GM19239 (cell line): ENCODE measurements at regions not wholly inside any gene's neighbourhood (a gene's known extent, or its start where the extent isn't known, plus 50 kb on each side); places are given as distances from the start of the nearest gene placed in this dataset.

ENCODE experiments used
- DNase-seq: peaks from one replicate; pipeline ENCODE4 v3.0.0; 2011; ENCODE audit warnings: low spot score; ENCODE audit not compliant: insufficient read length
- FAIRE-seq: peaks from 2 replicates; lab custom pipeline; 2011; peaks lifted over from hg19 to GRCh38; lab: Jason Lieb, UNC

DNA sequence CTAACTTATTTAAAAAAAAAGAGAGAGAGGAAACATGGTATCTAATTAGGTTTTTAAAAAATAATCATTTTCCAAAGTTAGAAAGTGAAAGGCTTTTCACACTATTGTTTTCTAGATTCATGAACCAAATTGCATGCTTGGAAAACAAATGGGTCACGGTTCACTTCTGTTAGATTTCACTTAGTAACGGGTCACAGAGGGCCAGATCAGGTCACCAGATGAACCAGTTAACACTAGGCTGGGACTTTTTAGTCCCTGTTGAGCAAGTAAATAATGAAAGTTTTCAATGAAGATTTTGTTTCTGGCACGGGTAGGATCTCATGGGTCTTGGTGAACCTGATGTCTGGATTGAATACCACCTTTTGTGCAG lies 207.2 kb upstream of the RFX3 start:
- no peak for DNase-seq
- no peak for FAIRE-seq

DNA sequence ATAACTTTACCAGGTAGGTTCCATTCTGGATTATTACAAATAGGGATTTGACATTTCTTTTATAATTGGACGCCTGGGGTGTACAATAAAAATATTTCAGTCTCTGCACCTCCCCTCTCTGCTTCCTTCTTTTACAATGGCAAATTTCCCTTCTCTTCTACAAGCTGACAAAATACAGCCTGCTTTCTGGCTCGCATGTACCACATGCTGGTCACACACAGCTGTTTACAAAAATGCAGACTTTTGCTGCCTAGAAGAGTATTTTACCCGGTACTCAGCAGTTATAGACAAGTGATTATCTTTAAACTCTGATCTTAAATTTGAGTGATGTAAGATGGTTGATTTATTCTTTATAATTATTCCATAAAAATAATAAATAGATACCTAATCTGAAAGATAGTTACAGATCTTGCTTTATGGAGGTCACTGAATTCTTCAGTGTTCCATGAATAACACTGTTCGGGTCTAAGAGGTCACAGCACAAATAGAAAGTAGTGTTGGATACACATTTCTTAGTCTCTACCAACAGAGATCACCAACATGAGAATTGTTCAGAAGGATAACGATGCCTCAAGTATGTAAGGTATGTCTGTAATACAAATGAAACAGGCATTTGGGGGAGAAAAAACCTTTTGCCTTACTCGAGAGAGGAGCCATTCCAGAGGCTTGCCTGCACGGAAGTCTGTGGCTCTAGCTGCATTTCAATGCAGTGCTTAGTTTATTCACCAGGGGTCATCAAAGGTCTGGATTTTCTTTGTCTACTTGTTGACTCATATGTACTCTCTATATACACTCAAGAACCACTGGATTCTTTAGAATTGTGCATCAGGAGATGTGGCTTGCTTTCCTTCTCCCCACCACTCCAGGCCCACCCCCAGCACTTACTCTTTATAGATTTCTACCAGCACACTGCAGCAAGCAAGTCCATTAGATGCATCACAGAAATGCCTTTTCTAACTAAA lies 206.6 kb upstream of the RFX3 start:
- FAIRE-seq (peak; percentile 97), DNase-seq (peak; percentile 65)

DNA sequence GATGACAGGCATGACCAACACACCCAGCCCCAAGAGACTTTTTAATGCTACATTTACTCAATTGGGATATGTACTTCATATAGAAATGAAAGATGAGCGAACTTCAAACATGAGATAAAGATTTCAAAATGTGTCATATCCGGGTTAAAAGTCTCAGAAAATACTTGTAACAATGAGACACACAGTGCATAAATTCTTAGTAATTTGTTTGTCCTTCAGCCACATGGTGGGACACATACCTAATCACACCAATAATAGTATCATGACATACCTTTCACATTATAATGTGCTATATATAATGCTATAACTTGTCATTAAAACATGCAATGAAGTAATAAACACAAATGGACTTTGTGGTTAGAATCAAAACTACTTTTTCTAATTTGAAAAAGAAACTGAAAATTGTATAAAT lies 204.7 kb upstream of the RFX3 start:
- FAIRE-seq = no peak
- no peak for DNase-seq

DNA sequence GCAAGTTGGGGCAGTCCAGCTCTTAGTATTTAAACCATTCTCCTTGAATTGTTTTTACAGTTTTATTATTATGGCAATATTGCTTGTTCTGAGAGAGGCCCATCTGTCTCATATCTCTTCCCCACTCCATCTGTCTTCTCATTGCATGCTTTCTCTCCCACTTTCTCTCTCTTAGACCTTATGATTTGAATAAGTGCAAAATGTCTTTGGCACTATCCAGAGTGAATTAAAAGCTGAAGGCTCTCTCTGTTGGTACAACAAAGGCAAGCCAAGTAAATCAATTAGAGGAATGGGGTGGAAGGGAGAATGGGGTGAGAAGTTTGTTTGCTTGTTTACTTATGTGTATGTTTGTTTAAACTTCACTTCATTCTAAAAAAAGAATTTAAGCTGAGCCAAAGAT lies 195.3 kb upstream of the RFX3 start:
- FAIRE-seq (no peak), DNase-seq (no peak)

DNA sequence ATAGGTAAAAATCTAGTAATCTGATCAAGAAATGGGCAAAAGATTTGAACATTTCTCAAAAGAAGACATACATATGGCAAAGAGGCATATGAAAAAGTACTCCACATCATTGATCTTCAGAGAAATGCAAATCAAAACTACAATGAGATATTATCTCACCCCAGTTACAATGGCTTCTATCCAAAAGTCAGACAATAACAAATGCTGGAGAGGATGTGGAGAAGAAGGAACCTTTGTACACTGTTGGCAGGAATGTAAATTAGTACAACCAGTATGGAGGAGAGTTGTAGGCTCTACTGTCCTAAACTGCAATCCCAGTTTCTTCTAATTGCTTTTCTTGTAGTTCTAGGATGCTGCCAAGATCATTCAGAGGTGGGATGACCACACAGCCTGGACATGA lies 193.5 kb upstream of the RFX3 start:
- no peak for DNase-seq
- FAIRE-seq = no peak

DNA sequence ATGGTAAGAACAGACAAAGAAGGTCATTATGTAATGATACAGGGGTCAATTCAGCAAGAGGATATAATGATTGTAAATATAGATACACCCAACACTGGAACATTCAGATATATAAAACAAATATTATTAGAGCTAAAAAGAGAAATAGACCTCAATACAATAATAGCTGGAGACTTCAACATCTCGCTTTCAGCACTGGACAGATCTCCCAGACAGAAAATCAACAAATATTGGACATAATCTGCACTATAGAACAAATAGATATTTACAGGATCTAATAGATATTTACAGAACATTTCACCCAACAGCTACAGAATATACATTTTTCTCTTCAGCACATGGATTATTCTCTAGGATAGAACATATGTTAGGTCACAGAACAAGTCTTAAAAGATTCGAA lies 190.6 kb upstream of the RFX3 start:
- FAIRE-seq (no peak), DNase-seq (no peak)

DNA sequence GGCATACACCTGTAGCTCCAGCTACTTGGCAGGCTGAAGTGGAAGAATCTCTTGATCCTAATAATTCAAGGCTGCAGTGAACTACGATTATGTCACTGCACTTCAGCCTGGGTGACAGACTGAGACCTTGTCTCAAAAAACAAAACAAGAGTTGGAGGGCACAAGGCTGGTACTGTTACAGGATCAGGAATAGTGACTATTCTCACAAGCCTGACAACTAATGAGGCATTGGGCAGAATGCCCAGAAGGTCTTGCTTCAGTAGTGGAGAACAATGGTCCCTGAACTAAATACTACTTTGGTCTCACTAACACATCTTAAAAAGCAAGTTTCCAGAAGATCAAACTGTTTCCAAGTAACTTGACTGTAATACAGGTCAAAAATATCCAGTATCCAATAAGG lies 182.9 kb upstream of the RFX3 start:
- no peak for DNase-seq
- FAIRE-seq = no peak

DNA sequence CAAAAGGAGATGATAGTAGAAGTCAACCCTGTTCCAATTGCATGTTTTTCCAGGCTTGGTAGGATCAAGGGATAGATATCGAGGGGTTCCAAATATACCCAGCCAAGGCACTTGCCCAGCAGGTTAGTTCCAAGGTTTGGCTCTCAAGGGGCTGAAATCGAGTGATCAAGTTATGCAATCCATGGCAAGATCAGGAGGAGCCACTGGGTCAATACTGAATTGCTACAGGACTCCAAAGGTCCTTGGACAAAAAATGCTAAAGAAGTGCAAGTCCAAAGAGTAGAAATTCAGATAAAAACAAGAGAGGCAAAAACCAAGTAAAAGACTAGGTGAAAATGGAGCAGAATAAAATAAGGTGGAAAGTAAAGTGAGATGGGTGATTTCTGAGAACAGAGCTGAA lies 179.1 kb upstream of the RFX3 start:
- no peak for DNase-seq
- FAIRE-seq = no peak

DNA sequence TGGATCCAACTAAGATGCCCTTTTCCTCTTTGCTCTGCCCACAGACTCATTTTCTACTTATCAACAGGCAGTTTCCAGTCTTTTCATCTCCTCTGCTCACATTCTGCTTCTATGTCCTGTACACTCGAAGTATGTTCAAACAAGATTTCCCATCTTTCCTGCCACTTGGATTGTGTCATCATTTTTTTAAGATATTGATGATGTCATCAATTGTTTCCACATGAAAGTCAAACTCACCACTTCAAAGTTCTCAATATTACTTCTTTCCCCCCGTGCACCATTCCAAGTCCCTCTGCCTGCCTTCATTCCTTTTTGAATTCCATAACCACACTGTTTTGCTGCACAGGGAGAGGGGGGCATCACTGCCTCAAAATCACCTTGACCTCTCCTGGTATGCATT lies 175.0 kb upstream of the RFX3 start:
- FAIRE-seq = no peak
- DNase-seq = no peak

DNA sequence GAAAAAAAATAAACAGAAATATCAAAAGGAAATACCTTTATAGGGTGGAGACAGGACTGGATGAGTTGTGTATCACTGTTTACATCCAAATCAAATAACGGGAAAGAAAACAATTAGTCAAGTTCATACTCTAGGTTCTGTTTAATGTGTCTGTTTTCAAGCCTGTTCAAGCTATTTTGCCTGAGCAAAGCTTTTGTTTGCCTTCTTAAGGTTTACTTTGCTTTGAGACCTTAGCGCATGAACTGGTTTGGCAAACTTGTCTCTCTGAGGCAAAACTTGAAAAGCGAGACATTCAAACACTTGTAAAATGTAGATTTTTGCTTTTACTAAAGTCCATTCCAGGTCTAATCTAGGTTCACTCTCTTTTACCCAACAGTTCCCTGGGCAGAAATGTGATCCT lies 174.1 kb upstream of the RFX3 start:
- FAIRE-seq = no peak
- DNase-seq = no peak

DNA sequence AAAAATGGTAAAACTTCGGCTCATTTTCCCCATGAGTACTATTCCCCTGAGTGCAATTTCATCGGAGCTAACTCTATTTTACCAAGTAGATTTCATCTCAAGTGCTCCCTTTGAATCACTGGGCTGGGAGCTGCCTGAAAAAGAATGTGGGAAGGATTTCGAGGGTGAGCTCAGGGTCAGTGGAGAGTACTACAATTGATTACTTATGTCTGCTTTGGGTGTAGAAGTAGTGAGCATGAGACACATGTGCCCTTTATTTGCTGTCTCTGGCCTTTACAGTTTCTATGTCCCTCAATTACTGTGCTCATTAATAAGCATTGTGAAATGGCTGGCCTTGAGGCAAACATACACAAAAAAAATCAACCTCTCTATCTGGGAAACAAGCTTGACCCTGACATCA lies 172.7 kb upstream of the RFX3 start:
- DNase-seq (no peak), FAIRE-seq (no peak)

DNA sequence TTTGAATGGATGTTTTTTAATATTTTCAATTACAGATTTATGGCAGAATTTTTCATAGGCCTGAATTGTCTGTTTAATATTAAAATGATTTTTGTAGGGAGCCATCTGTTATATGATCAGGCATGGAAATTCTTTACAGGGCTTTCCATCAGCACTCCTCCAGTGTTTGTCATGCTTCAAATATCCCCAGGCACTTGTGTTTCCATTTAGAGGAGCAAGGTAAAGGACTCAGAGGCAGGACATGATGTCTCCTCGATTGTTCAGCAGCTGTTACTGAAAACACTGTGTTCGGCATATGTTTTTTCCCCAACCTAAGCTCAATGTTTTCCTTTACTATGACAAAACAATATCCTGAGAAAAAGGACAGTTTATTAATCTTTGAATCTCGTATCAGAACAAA lies 172.3 kb upstream of the RFX3 start:
- DNase-seq (no peak), FAIRE-seq (no peak)

DNA sequence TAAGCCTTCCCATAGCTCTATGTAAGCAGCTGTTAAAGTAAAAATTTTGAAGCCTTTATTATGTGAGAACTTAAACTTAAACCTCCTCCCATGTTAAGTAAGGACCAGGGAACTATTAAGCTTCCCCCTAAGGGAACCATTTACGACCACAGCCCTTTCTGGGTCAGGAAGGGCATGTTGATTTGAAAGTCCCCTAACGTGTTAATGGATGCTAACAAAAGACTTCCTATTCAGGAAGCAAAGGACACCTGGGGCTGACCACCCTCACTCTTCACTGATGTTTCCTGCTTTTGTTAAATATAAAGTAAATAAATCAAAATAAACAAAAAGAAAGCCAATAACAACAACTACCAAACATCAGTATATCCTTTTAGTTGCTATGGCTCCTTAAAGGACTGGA lies 170.6 kb upstream of the RFX3 start:
- no peak for FAIRE-seq
- DNase-seq = no peak

DNA sequence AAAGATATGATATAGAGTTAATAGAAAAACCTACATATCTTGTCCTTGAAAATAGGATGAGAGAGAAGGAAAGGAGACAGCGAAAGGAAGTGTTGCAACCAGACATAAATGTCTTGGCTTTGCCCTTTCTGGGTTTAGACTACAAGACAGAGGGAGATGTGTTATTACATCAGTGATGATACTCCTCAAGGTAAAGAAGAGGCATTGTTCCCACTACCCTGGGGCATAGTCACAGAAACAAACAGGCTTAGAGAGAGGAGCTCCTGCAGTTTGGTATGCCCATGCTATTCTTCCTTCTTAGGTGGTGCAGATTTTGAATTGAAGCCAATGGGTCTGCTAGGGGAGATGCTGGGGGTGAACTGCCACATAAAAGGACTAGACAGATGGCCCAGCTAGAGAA lies 166.8 kb upstream of the RFX3 start:
- no peak for FAIRE-seq
- DNase-seq = no peak

DNA sequence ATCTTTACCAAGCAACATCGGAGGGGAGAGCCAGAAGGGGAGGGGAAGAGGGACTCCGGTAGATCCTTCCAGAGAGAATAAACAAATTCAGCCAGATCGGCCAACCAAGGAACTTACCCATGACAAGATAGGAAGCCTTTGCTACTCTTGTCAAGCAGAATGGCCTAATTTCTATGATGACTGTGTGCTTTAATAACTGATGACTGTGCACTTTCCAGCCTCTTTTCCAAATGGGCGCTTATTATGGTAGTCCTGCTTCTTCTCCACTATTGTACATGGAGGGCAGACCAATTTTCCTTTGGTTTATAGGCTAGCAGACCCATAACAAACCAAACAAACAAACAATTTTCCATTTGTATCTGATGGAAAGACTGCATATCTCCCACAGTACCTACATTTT lies 163.8 kb upstream of the RFX3 start:
- DNase-seq (no peak), FAIRE-seq (no peak)

DNA sequence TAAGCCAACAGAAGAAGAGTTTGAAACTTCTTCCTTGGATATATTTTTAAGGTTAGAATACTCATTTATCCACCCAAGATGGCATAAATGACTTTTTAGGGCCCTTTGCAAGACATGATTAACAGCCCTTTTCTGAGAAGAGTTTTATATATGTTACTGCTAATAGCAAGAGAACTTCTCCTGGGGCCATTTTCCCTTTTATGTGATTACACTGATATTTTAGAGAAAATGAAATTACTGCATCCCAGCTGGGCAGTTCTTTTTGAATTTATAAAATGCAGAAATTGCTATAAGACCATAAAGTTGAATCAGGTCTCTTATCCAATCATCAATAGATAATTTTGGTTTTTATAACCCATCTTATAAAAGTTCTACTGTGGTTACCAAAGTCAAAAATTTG lies 161.3 kb upstream of the RFX3 start:
- DNase-seq (no peak), FAIRE-seq (no peak)

DNA sequence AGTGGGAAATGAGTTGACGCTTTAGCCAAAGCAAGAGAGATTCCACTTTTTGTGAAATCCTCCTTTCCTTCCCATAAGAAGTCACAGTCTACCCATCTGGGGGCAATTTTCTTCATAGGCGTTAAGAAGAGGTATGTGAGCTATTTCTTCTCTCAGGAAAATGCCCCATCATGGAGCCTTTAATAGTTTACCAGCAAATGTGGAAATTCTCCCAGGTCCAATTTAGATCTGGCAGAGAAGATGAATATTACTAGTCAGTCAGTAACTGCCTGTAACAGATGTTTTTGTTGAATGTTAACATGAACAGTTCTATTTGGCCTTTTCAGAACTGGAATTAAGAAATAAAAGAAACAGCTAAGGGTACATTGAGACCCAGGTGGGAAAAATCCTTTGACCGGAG lies 156.4 kb upstream of the RFX3 start:
- DNase-seq (no peak), FAIRE-seq (no peak)

DNA sequence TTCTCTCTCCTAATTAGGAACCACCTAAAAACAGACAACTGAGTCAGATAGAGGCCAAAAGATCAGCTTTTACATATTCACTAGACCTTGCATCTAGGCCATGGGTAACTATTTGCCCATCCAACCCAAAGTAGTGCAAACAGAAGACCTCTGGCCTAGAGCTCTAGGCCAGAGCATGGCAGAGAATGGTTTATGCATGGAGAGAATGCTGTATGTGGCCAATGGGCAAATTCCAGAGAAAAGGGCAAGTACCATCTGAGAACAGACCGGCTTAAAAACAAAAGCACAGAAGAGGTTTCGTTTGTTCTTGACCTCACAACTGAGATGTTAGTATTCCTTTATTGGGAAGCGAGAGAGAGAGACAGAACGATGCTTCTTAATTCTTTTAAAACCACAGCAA lies 151.7 kb upstream of the RFX3 start:
- peak; percentile 28 for FAIRE-seq

DNA sequence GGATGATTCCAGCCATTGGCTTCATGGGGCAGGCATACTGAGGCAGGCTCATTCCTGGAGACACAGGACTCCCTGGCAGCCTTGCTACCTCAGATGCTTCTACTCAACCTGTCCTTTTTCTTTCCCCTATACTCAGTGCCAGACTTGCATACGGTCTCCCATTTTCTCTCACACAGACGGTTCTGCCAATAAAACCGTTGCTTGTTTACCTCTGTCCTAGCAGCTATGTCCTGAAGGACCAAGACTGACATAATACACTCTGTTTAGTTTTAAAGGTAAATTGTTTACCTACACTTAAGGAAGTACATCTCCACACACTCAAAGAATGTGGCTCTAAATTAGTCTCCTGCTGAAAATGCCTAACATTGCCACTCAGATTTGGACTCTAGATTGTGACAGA lies 151.0 kb upstream of the RFX3 start:
- FAIRE-seq (no peak), DNase-seq (no peak)

More for the DNA sequence above, 151.7 kb upstream of the RFX3 start:
- DNase-seq = no peak

DNA sequence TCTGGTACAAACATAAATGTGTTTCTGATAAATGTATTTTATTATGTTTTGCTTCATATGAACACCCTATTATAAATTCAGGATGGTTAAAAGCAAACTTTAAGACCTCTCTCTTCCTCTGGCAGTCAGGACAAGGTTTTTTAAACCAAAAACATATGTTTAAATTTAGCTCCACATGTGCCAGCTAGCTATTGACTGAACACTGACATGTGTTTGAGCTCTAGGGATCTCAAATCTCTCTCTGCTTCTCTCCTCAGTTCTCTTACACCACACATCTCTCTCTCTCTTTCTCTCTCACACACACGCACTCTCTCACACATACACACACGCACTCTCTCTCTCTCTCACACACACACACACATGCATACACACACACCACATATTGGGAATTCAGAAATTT lies 150.1 kb upstream of the RFX3 start:
- no peak for DNase-seq
- FAIRE-seq = no peak

DNA sequence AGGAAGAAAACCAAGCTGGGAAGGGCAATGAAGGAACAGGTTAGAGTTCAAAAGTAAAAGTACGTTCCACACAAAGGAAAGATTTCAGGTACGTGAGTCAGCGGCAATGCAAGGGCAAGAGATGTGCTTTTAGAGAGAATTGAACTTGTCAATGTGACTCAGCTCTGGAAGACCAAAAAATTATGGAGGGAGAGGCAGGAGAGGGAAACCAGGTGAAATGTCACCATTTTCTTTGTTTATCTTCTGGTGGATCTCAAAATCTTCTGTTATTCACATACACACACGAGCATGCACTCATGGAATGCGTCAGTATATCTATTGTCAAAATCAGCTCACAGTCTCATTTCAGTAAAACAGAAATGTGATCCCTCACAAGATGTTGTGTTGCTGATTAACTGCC lies 148.8 kb upstream of the RFX3 start:
- FAIRE-seq = no peak
- DNase-seq = no peak

DNA sequence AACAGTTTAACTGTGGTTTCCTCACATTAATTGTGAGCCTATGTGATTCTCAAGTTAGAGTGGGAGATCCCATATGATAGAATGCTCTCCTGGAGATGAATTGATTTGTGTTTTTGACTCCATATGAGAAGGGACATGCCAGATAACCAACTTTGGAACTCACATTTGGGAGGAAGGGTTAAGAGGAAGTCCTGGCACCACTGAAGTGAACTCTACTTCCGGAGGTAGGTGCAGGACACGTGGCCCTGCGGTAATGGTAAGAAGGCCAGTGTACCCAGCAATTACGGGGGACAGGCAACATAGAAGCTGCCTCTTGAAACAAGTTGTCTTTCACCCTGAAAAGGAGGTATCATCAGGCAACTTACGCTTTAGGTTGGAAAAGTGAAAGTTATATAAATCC lies 146.6 kb upstream of the RFX3 start:
- FAIRE-seq (no peak), DNase-seq (no peak)
